Endothelial cell of umbilical vein (primary cell): ENCODE measurements at regions not wholly inside any gene's neighbourhood (a gene's known extent, or its start where the extent isn't known, plus 50 kb on each side); places are given as distances from the start of the nearest gene placed in this dataset.

Source experiments
- BruUV-seq: library from RNA; stranded (reverse); fragments of 400-500 nt; replicated peaks from 2 replicates; lab custom pipeline; 2021; lab: Mats Ljungman, UMichigan
- CTCF ChIA-PET: fragments of 300-600, 350-600 bp; sonication (Branson Sonifier 250); formaldehyde crosslinking; loops from one replicate; lab custom pipeline; 2021; ENCODE audit warnings: antibody characterized with exemption, inconsistent platforms; lab: Charles Lee
- POLR2A ChIA-PET: fragments of 300-600, 350-600 bp; sonication (Branson Sonifier 250); formaldehyde crosslinking; loops from one replicate; lab custom pipeline; 2021; ENCODE audit warnings: antibody characterized with exemption, inconsistent platforms; lab: Charles Lee
- DNase-seq: peaks from one replicate; pipeline ENCODE4 v3.0.0-alpha.2; 2011; ENCODE audit warnings: low read depth, low spot score
- FAIRE-seq: peaks from 2 replicates; lab custom pipeline; 2011; peaks lifted over from hg19 to GRCh38; lab: Jason Lieb, UNC
- H2AFZ ChIP-seq: 2 replicates; pipeline ENCODE4 v1.6.0; 2012; ENCODE audit warnings: low read depth, low read length, control low read depth, inconsistent platforms
- H3K27ac ChIP-seq: 2 replicates; pipeline ENCODE4 v1.5.1; 2011; ENCODE audit warnings: low read depth, mild to moderate bottlenecking, control low read depth, low read length, moderate library complexity; ENCODE audit not compliant: insufficient read depth
- H3K27me3 ChIP-seq, 2 experiments: 2 replicates each; pipeline versions ENCODE4 v1.6.0 to v1.6.1; 2011; ENCODE audit warnings: low read length in 2 of 2, mixed read lengths in 1 of 2; ENCODE audit not compliant: control insufficient read depth in 2 of 2, insufficient read depth in 2 of 2
- H3K36me3 ChIP-seq, 2 experiments: 2 replicates in 1 of 2; 3 replicates in 1 of 2; pipeline ENCODE4 v1.5.1; 2011; ENCODE audit warnings: low read length in 2 of 2, mild to moderate bottlenecking in 1 of 2, moderate library complexity in 1 of 2; ENCODE audit not compliant: control insufficient read depth in 2 of 2, insufficient read depth in 2 of 2; ENCODE audit errors: extremely low read depth in 1 of 2
- H3K4me1 ChIP-seq: 3 replicates; pipeline ENCODE4 v1.5.1; 2011; ENCODE audit warnings: mild to moderate bottlenecking, low read length; ENCODE audit not compliant: control insufficient read depth, insufficient read depth; ENCODE audit errors: extremely low read depth
- H3K4me2 ChIP-seq: 2 replicates; pipeline ENCODE4 v1.6.1; 2011; ENCODE audit warnings: low read length, control low read depth, mixed read lengths; ENCODE audit not compliant: insufficient read depth
- H3K4me3 ChIP-seq, 3 experiments: fragments of 200-600 bp in 1 of 3; sonication (generic), shearing (Covaris generic) in 1 of 3; replicated peaks in 1 of 3; 2 replicates each; pipeline ENCODE4 v1.5.1; 2011 to 2016; ENCODE audit warnings: control low read depth in 3 of 3, low read length in 3 of 3, mild to moderate bottlenecking in 2 of 3, inconsistent platforms in 1 of 3, low read depth in 1 of 3, moderate library complexity in 1 of 3; ENCODE audit not compliant: insufficient read depth in 1 of 3
- H3K79me2 ChIP-seq: 2 replicates; pipeline ENCODE4 v1.6.0; 2012; ENCODE audit warnings: low read length, inconsistent platforms; ENCODE audit not compliant: control insufficient read depth, insufficient read depth
- H3K9ac ChIP-seq: replicated peaks from 2 replicates; pipeline ENCODE3; 2011; ENCODE audit warnings: low read length, control low read depth; ENCODE audit not compliant: insufficient read depth; ENCODE audit errors: extremely low read depth
- H3K9me1 ChIP-seq: replicated peaks from 3 replicates; pipeline ENCODE4 v1.6.0; 2011; ENCODE audit warnings: mild to moderate bottlenecking, low read length; ENCODE audit not compliant: control insufficient read depth, insufficient read depth; ENCODE audit errors: extremely low read depth
- H3K9me3 ChIP-seq: replicated peaks from 2 replicates; pipeline ENCODE4 v1.5.1; 2012; ENCODE audit warnings: low read length, inconsistent platforms; ENCODE audit not compliant: control insufficient read depth, insufficient read depth
- H4K20me1 ChIP-seq: replicated peaks from 2 replicates; pipeline ENCODE3; 2011; ENCODE audit warnings: mild to moderate bottlenecking, low read length; ENCODE audit not compliant: control insufficient read depth, insufficient read depth; ENCODE audit errors: extremely low read depth
- EZH2 ChIP-seq: IDR thresholded peaks from 2 replicates; pipeline ENCODE4 v1.6.1; 2012; ENCODE audit warnings: borderline replicate concordance, low read depth, mild to moderate bottlenecking, moderate library complexity, low read length, inconsistent platforms; ENCODE audit not compliant: severe bottlenecking
- FOS ChIP-seq: IDR thresholded peaks from 2 replicates; pipeline ENCODE4 v1.6.1; 2011; ENCODE audit warnings: mild to moderate bottlenecking, low read length, moderate library complexity, borderline replicate concordance; ENCODE audit not compliant: insufficient read depth
- JUN ChIP-seq: IDR thresholded peaks from 2 replicates; pipeline ENCODE4 v1.6.1; 2011; ENCODE audit warnings: borderline replicate concordance, low read depth; ENCODE audit not compliant: insufficient read length, insufficient read depth
- POLR2AphosphoS5 ChIP-seq: IDR thresholded peaks from 2 replicates; pipeline ENCODE4 v1.6.1; 2012; ENCODE audit warnings: low read depth, mild to moderate bottlenecking, control low read depth, low read length, moderate library complexity; ENCODE audit not compliant: insufficient read depth
- dilution Hi-C: fragments of 300-500 bp; cut with MboI; formaldehyde crosslinking; loops from one replicate; pipeline ENCODE4 v1.15.0; 2019; ENCODE audit warnings: low sequenced_read_pairs; ENCODE audit not compliant: extremely low pct_ligation_motif_present
- intact Hi-C: fragments of 100-400 bp; cut with micrococcal nuclease; formaldehyde crosslinking; loops from one replicate; pipeline ENCODE4 v1.10.0; 2022
- TF ChIP-seq, protein P1 (sequence below), 2 donors: IDR thresholded peaks; 1 replicate in 1 of 2; 2 replicates in 1 of 2; pipeline ENCODE4 v1.5.1; 2011; ENCODE audit warnings: low read length in 2 of 2, mild to moderate bottlenecking in 2 of 2, moderate library complexity in 2 of 2, control low read depth in 1 of 2, inconsistent platforms in 1 of 2, low read depth in 1 of 2; ENCODE audit not compliant: insufficient read depth in 1 of 2; ENCODE audit errors: extremely low read depth in 1 of 2

DNA sequence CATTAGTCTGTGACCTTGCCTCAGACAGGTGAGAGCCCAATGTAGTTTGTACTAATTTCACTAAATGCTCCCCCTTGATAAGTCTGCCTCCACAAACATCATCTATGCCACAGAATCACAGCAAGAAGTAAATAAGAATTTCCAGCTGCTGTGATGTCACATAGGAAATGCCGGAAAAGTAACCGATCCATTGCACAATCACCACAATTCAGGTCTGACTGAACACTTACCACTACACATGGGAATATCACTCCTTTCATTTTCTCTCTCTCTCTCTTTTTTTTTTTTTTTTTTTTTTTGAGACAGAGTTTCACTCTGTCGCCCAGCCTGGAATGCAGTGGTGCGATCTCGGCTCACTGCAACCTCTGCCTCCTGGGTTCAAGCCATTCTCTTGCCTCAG lies 79.0 kb upstream of the CDH11 start:
- DNase-seq: no peak
- TF ChIP-seq POLR2AphosphoS5 (no peak), JUN (no peak), EZH2 (no peak)
- H3K9me3 ChIP-seq: no peaks in the 10 kb centered on the region
- no peak overlapping the region for H3K9ac ChIP-seq
- H3K36me3 ChIP-seq: no peaks in the 10 kb centered on the region
- dilution Hi-C loops (no loop called here), intact Hi-C loops (no loop called here)
- FAIRE-seq: no peak
- no peaks in the 10 kb centered on the region for H3K9me1 ChIP-seq
- H3K4me3 ChIP-seq: no peak overlapping the region
- H4K20me1 ChIP-seq: no peaks in the 10 kb centered on the region
- no peak overlapping the region for H3K27ac ChIP-seq
- no peaks in the 10 kb centered on the region for H3K79me2 ChIP-seq
- H3K27me3 ChIP-seq: no peaks in the 10 kb centered on the region
- no peaks in the 10 kb centered on the region for H3K4me1 ChIP-seq
- CTCF ChIA-PET: no interaction called here
- no peak overlapping the region for H3K4me2 ChIP-seq
- BruUV-seq: no TSS peak
- H2AFZ ChIP-seq: no peak overlapping the region
- POLR2A ChIA-PET: no interaction called here

DNA sequence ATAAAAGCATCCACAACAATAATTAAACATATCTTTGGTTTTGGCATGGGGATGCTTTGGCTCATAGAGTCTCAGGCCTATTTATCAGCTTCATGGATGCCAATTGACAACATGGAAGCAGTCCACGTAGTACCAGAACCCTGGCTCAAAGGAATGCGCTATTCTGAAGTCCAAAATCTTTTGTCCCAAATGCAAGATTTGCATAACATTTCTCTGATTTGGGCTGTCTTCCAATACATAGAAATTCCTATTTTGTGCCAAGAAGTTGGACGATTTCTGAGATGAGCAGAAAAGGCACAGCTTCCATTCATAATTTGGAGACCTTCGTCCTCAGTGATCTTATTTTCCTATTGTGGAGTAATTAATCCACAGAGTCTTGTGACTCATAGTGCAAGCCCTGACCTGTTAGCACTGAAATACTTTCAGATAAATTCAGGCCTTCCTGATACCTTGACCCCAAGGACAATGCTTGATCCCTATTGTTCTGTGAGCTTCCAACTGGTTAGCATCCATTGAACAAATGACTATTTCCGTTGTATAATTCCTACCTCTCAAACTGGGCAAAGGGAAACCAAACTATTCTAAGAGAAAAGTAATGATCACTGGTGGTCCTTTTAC lies 78.4 kb upstream of the CDH11 start:
- no peaks in the 10 kb centered on the region for H3K9me3 ChIP-seq
- CTCF ChIA-PET: interaction anchor here (1.0 kb wide), 1 partner anchor 12 kb away, joined by 3 read pairs; no protein-coding TSS in a partner anchor
- no peaks in the 10 kb centered on the region for H3K9me1 ChIP-seq
- H3K79me2 ChIP-seq: no peaks in the 10 kb centered on the region
- dilution Hi-C loops: no loop called here
- TF ChIP-seq POLR2AphosphoS5 (no peak), FOS (peak; percentile 12), JUN (no peak)
- TF ChIP-seq, protein P1, sequence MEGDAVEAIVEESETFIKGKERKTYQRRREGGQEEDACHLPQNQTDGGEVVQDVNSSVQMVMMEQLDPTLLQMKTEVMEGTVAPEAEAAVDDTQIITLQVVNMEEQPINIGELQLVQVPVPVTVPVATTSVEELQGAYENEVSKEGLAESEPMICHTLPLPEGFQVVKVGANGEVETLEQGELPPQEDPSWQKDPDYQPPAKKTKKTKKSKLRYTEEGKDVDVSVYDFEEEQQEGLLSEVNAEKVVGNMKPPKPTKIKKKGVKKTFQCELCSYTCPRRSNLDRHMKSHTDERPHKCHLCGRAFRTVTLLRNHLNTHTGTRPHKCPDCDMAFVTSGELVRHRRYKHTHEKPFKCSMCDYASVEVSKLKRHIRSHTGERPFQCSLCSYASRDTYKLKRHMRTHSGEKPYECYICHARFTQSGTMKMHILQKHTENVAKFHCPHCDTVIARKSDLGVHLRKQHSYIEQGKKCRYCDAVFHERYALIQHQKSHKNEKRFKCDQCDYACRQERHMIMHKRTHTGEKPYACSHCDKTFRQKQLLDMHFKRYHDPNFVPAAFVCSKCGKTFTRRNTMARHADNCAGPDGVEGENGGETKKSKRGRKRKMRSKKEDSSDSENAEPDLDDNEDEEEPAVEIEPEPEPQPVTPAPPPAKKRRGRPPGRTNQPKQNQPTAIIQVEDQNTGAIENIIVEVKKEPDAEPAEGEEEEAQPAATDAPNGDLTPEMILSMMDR (IDR thresholded peaks at IDR 0.05; ENCODE audit: extremely low read depth in 1 of 2, insufficient read depth in 1 of 2, low read depth in 1 of 2, low read length in 2 of 2): no peak
- H4K20me1 ChIP-seq: no peaks in the 10 kb centered on the region
- DNase-seq (no peak), FAIRE-seq (no peak)
- POLR2A ChIA-PET: no interaction called here
- no peak overlapping the region for H3K27ac ChIP-seq
- H2AFZ ChIP-seq: no peak overlapping the region
- BruUV-seq: no TSS peak
- no peaks in the 10 kb centered on the region for H3K27me3 ChIP-seq
- H3K36me3 ChIP-seq: no peaks in the 10 kb centered on the region
- H3K4me3 ChIP-seq: no peak overlapping the region
- H3K4me2 ChIP-seq: no peak overlapping the region
- H3K9ac ChIP-seq: no peak overlapping the region
- intact Hi-C loops: no loop called here
- H3K4me1 ChIP-seq: no peaks in the 10 kb centered on the region
